ENCODE measurements at regions not wholly inside any gene's neighbourhood (a gene's known extent, or its start where the extent isn't known, plus 50 kb on each side); places are given as distances from the start of the nearest gene placed in this dataset.

DNA sequence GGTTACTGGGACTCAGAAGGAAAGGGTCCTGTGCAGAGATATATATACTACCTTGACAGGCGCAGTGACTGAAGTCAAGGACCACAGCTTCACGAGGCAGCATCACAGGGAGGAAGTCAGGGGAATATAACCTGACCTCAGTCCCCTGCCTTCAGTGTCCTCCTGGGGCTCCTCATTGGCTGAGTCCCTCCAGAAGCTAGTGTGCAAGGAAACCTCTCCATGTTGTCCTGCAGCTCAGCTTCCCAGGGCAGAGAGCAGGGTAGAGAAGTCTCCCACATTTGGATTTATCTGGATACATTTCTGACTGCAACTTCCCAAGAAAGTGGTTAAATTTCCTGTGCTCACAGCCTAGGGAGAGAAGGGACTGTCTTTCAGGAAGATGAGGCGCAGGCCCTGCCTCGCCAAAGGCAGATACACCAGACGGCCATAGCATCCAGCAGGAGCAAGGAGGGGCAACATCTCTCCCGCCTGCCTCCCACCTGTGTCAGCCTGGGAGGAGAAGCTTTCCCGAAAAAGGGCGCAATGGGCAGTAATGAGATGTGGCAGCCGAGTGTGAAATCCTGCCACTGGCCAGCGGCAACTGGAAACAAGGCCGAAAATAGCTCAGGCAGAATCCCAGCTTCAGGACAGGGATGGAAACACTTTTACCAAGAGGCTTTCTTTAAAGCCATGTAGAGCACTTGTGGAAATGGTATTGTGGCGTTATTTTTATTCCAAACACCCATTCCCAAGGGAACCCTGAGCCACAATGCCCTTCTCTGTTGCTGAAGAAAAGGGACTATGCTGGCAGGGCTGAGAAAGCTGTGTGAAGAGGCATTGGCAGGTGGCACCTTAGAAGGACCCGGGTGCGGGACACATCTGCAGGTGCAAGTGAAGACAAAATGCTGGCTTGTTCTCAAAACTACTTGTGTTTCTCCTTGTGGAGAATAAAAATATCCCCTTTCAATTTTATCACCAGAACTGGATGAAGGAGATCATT lies 54.9 kb upstream of the HIF1A start:
- no peak for TF ChIP-seq CTCF (optimal IDR thresholded peaks at IDR 0.05 in 1 of 3, IDR thresholded peaks at IDR 0.05 in 1 of 3, conservative IDR thresholded peaks at IDR 0.05 in 1 of 3; ENCODE audit: extremely low read depth in 1 of 3, insufficient read depth in 2 of 3, low read length in 3 of 3)
- no peak for TF ChIP-seq EZH2 (IDR thresholded peaks at IDR 0.05; ENCODE audit: low read length)
- Histone ChIP-seq H3K9me1 (ENCODE audit: control insufficient read depth, extremely low read depth, insufficient read depth, low read length) (no peaks in the 10 kb centered on the region), H3K4me2 (ENCODE audit: control insufficient read depth, extremely low read depth, insufficient read depth, low read depth, low read length) (no peak overlapping the region), H3K36me3 (ENCODE audit: control insufficient read depth in 2 of 2, extremely low read depth in 1 of 2, insufficient read depth in 2 of 2, low read length in 2 of 2) (no peaks in the 10 kb centered on the region), H4K20me1 (ENCODE audit: control insufficient read depth, extremely low read depth, insufficient read depth, low read length) (no peaks in the 10 kb centered on the region), H3K27me3 (ENCODE audit: control insufficient read depth, extremely low read depth, insufficient read depth, low read length) (no peaks in the 10 kb centered on the region), H2AFZ (ENCODE audit: control insufficient read depth, low read length) (no peak overlapping the region), H3K9me3 (ENCODE audit: control insufficient read depth, low read depth, low read length) (no peaks in the 10 kb centered on the region), H3K9ac (ENCODE audit: control insufficient read depth, extremely low read depth, insufficient read depth, low read length) (no peak overlapping the region), H3K27ac (ENCODE audit: control insufficient read depth, insufficient read depth, low read length) (no peak overlapping the region), H3K4me1 (ENCODE audit: control insufficient read depth, extremely low read depth, insufficient read depth, low read length) (peaks cover 8% of the 10 kb centered on the region), H3K4me3 (ENCODE audit: control insufficient read depth in 2 of 3, extremely low read depth in 1 of 3, insufficient read depth in 2 of 3, low read depth in 1 of 3, low read length in 3 of 3) (no peak overlapping the region), H3K79me2 (ENCODE audit: control insufficient read depth, insufficient read depth, low read length) (no peaks in the 10 kb centered on the region)
- dilution Hi-C loops (cut with MboI; ENCODE audit: extremely low pct_ligation_motif_present, low sequenced_read_pairs) = no loop called here
- FAIRE-seq = no peak
- no peak for DNase-seq (ENCODE audit: low read depth, low spot score)

- peaks cover 17% of the 10 kb centered on the region for H3K4me1 ChIP-seq (ENCODE audit: control insufficient read depth, extremely low read depth, insufficient read depth, low read length)
- H3K27ac ChIP-seq (ENCODE audit: control insufficient read depth, insufficient read depth, low read length) = no peak overlapping the region
- no peaks in the 10 kb centered on the region for H3K9me1 ChIP-seq (ENCODE audit: control insufficient read depth, extremely low read depth, insufficient read depth, low read length)
- H3K4me2 ChIP-seq (ENCODE audit: control insufficient read depth, extremely low read depth, insufficient read depth, low read depth, low read length) = no peak overlapping the region
- dilution Hi-C loops (cut with MboI; ENCODE audit: extremely low pct_ligation_motif_present, low sequenced_read_pairs) = no loop called here
- H3K9ac ChIP-seq (ENCODE audit: control insufficient read depth, extremely low read depth, insufficient read depth, low read length) = no peak overlapping the region
- no peak overlapping the region for H3K4me3 ChIP-seq (ENCODE audit: control insufficient read depth in 2 of 3, extremely low read depth in 1 of 3, insufficient read depth in 2 of 3, low read depth in 1 of 3, low read length in 3 of 3)
- DNase-seq (ENCODE audit: low read depth, low spot score) (no peak), FAIRE-seq (no peak)
- H4K20me1 ChIP-seq (ENCODE audit: control insufficient read depth, extremely low read depth, insufficient read depth, low read length) = no peaks in the 10 kb centered on the region
- no peaks in the 10 kb centered on the region for H3K27me3 ChIP-seq (ENCODE audit: control insufficient read depth, extremely low read depth, insufficient read depth, low read length)
- H2AFZ ChIP-seq (ENCODE audit: control insufficient read depth, low read length) = no peak overlapping the region
- TF ChIP-seq CTCF (optimal IDR thresholded peaks at IDR 0.05 in 1 of 3, IDR thresholded peaks at IDR 0.05 in 1 of 3, conservative IDR thresholded peaks at IDR 0.05 in 1 of 3; ENCODE audit: extremely low read depth in 1 of 3, insufficient read depth in 2 of 3, low read length in 3 of 3) (no peak), EZH2 (IDR thresholded peaks at IDR 0.05; ENCODE audit: low read length) (no peak)
- H3K36me3 ChIP-seq (ENCODE audit: control insufficient read depth in 2 of 2, extremely low read depth in 1 of 2, insufficient read depth in 2 of 2, low read length in 2 of 2) = no peaks in the 10 kb centered on the region
- no peaks in the 10 kb centered on the region for H3K9me3 ChIP-seq (ENCODE audit: control insufficient read depth, low read depth, low read length)
- no peaks in the 10 kb centered on the region for H3K79me2 ChIP-seq (ENCODE audit: control insufficient read depth, insufficient read depth, low read length)
Observed at GRCh38 chr14:61641914-61642613, 53.2 kb upstream of the HIF1A start.
